SK-N-SH (cell line): ENCODE measurements at regions not wholly inside any gene's neighbourhood (a gene's known extent, or its start where the extent isn't known, plus 50 kb on each side); places are given as distances from the start of the nearest gene placed in this dataset.
A peak's percentile ranks its signal among the peaks of the same experiment; 100 is the strongest.

Source experiments
- CTCF ChIA-PET: fragments of 300-600, 350-600 bp; formaldehyde crosslinking; extraction: SDS; loops from one replicate; lab custom pipeline; 2021; lab: Yijun Ruan, JAX
- POLR2A ChIA-PET: fragments of 350-600 bp; sonication (Branson Sonifier 250); formaldehyde crosslinking; extraction: SDS; loops from one replicate; lab custom pipeline; 2020; ENCODE audit warnings: antibody characterized with exemption, inconsistent platforms; lab: Yijun Ruan, JAX
- DNase-seq: peaks from one replicate; pipeline ENCODE4 v3.0.0; 2012
- H2AFZ ChIP-seq: fragments of 200-600 bp; sonication (generic); 2 replicates; pipeline ENCODE4 v1.8.1; 2016; ENCODE audit warnings: antibody characterized with exemption, mild to moderate bottlenecking, low read depth
- H3F3A ChIP-seq: fragments of 200-600 bp; sonication (generic); replicated peaks from 2 replicates; pipeline ENCODE3; 2016; ENCODE audit warnings: antibody characterized with exemption, mild to moderate bottlenecking; ENCODE audit not compliant: insufficient read depth
- H3K27ac ChIP-seq, 2 experiments: fragments of 200-500 bp in 1 of 2; fragments of 200-600 bp in 1 of 2; sonication (Bioruptor generic) in 1 of 2; sonication (generic), shearing (Covaris generic) in 1 of 2; 2 replicates each; pipeline versions ENCODE4 v1.5.1 to v1.6.1; 2014 to 2016; ENCODE audit warnings: low read depth in 2 of 2, inconsistent platforms in 1 of 2, low read length in 1 of 2, mild to moderate bottlenecking in 1 of 2, mixed read lengths in 1 of 2
- H3K27me3 ChIP-seq: fragments of 200-600 bp; sonication (generic), shearing (Covaris generic); 2 replicates; pipeline ENCODE4 v1.6.1; 2016; ENCODE audit warnings: mixed run types; ENCODE audit not compliant: insufficient read depth
- H3K36me3 ChIP-seq, 2 experiments: fragments of 200-500 bp in 1 of 2; fragments of 200-600 bp in 1 of 2; sonication (Bioruptor generic) in 1 of 2; sonication (generic) in 1 of 2; replicated peaks in 1 of 2; 2 replicates each; pipeline versions ENCODE3 to v1.5.1; 2014 to 2016; ENCODE audit warnings: low read length in 1 of 2, mild to moderate bottlenecking in 1 of 2; ENCODE audit not compliant: insufficient read depth in 2 of 2, control insufficient read depth in 1 of 2
- H3K4me1 ChIP-seq, 2 experiments: fragments of 200-500 bp in 1 of 2; fragments of 200-600 bp in 1 of 2; sonication (Bioruptor generic) in 1 of 2; sonication (generic), shearing (Covaris generic) in 1 of 2; 2 replicates each; pipeline versions ENCODE4 v1.5.1 to v1.6.1; 2014 to 2016; ENCODE audit warnings: low read depth in 1 of 2, low read length in 1 of 2, mixed run types in 1 of 2; ENCODE audit not compliant: insufficient read depth in 2 of 2, control insufficient read depth in 1 of 2
- H3K4me2 ChIP-seq: fragments of 200-600 bp; sonication (generic), shearing (Covaris generic); 2 replicates; pipeline ENCODE4 v1.6.1; 2017; ENCODE audit warnings: mixed run types
- H3K4me3 ChIP-seq, 2 experiments: fragments of 200-500 bp in 1 of 2; fragments of 200-600 bp in 1 of 2; sonication (Bioruptor generic) in 1 of 2; sonication (generic), shearing (Covaris generic) in 1 of 2; 2 replicates each; pipeline versions ENCODE4 v1.5.1 to v1.8.1; 2014 to 2016; ENCODE audit warnings: low read depth in 2 of 2, inconsistent platforms in 1 of 2, low read length in 1 of 2, mild to moderate bottlenecking in 1 of 2, mixed read lengths in 1 of 2, moderate library complexity in 1 of 2
- H3K79me2 ChIP-seq: fragments of 200-600 bp; sonication (generic); 2 replicates; pipeline ENCODE4 v1.8.1; 2017; ENCODE audit warnings: mild to moderate bottlenecking; ENCODE audit not compliant: insufficient read depth
- H3K9ac ChIP-seq: fragments of 200-600 bp; sonication (generic); 2 replicates; pipeline ENCODE4 v1.6.1; 2017; ENCODE audit warnings: mixed run types
- H3K9me2 ChIP-seq: fragments of 200-600 bp; sonication (generic); 2 replicates; pipeline ENCODE4 v1.6.1; 2017; ENCODE audit warnings: mixed run types
- H3K9me3 ChIP-seq: fragments of 200-600 bp; sonication (generic); 2 replicates; pipeline ENCODE4 v1.6.1; 2017; ENCODE audit warnings: mixed run types, mild to moderate bottlenecking, moderate library complexity
- H4K20me1 ChIP-seq: fragments of 200-600 bp; sonication (generic); 2 replicates; pipeline ENCODE4 v1.6.1; 2017; ENCODE audit warnings: mild to moderate bottlenecking, mixed run types; ENCODE audit not compliant: insufficient read depth
- EP300 ChIP-seq, 2 experiments: IDR thresholded peaks; 2 replicates each; pipeline versions ENCODE4 v1.4.0 to v1.6.1; 2012; ENCODE audit warnings: borderline replicate concordance in 1 of 2, low read depth in 1 of 2, low read length in 1 of 2
- EZH2phosphoT487 ChIP-seq: fragments of 200-600 bp; sonication (generic); IDR thresholded peaks from 2 replicates; pipeline ENCODE4 v1.6.1; 2017; ENCODE audit warnings: low read depth, mixed run types, mild to moderate bottlenecking, antibody characterized with exemption, moderate library complexity, borderline replicate concordance
- FOSL2 ChIP-seq: IDR thresholded peaks from 2 replicates; pipeline ENCODE4 v1.4.0; 2012; ENCODE audit warnings: low read depth, mild to moderate bottlenecking, moderate library complexity, borderline replicate concordance
- FOXJ3 ChIP-seq: sonication (generic); formaldehyde crosslinking; IDR thresholded peaks from 2 replicates; pipeline ENCODE4 v1.5.1; 2020; ENCODE audit warnings: mild to moderate bottlenecking, missing genetic modification reagents
- FOXM1 ChIP-seq: IDR thresholded peaks from 2 replicates; pipeline ENCODE4 v1.4.0; 2012; ENCODE audit warnings: low read depth, mild to moderate bottlenecking
- GATA2 ChIP-seq: sonication (generic); formaldehyde crosslinking; IDR thresholded peaks from 2 replicates; pipeline ENCODE4 v1.5.0; 2020; ENCODE audit warnings: mild to moderate bottlenecking, missing genetic modification reagents
- JUND ChIP-seq: IDR thresholded peaks from 2 replicates; pipeline ENCODE4 v1.4.0; 2012
- MEF2A ChIP-seq: IDR thresholded peaks from 2 replicates; pipeline ENCODE4 v1.4.0; 2012; ENCODE audit warnings: low read depth, borderline replicate concordance
- MXI1 ChIP-seq: IDR thresholded peaks from 2 replicates; pipeline ENCODE4 v1.6.1; 2012; ENCODE audit warnings: mild to moderate bottlenecking, low read depth, low read length, improper control_type of control experiment
- NFIC ChIP-seq: IDR thresholded peaks from 2 replicates; pipeline ENCODE4 v1.4.0; 2012; ENCODE audit warnings: borderline replicate concordance
- NRF1 ChIP-seq: IDR thresholded peaks from 2 replicates; pipeline ENCODE4 v1.6.1; 2012; ENCODE audit warnings: low read depth, mild to moderate bottlenecking, low read length
- POLR2AphosphoS5 ChIP-seq: IDR thresholded peaks from 2 replicates; pipeline ENCODE4 v1.6.1; 2012; ENCODE audit warnings: low read depth, low read length
- RAD21 ChIP-seq: IDR thresholded peaks from 2 replicates; pipeline ENCODE4 v1.6.1; 2012; ENCODE audit warnings: mild to moderate bottlenecking, low read length
- RXRA ChIP-seq: IDR thresholded peaks from 2 replicates; pipeline ENCODE4 v1.4.0; 2012; ENCODE audit warnings: low read depth, mild to moderate bottlenecking, borderline replicate concordance
- YY1 ChIP-seq: IDR thresholded peaks from 2 replicates; pipeline ENCODE4 v1.4.0; 2012; ENCODE audit warnings: low read depth, mild to moderate bottlenecking
- WGBS: methylation state at CpG from one replicate; pipeline ENCODE4 v1.1.6; 2017; ENCODE audit warnings: low lambda C conversion rate; 5-methylcytosine and 5-hydroxymethylcytosine counted together
- TF ChIP-seq, protein P1 (sequence below): fragments of 150-350 bp; IDR thresholded peaks from 2 replicates; pipeline ENCODE4 v1.6.1; 2017; ENCODE audit warnings: antibody characterized with exemption, low read length, low read depth, borderline replicate concordance
- TF ChIP-seq, protein P2 (sequence below): IDR thresholded peaks from 2 replicates; pipeline ENCODE4 v1.4.0; 2012; ENCODE audit warnings: low read depth
- TF ChIP-seq, protein P3 (sequence below): IDR thresholded peaks from 2 replicates; pipeline ENCODE4 v1.4.0; 2012; ENCODE audit warnings: low read depth, borderline replicate concordance
- TF ChIP-seq, protein P4 (sequence below): IDR thresholded peaks from 2 replicates; pipeline ENCODE4; 2012
- TF ChIP-seq, protein P5 (sequence below): IDR thresholded peaks from 2 replicates; pipeline ENCODE4 v1.4.0; 2012; ENCODE audit warnings: low read depth, borderline replicate concordance
- TF ChIP-seq, protein P6 (sequence below): fragments of 150-350 bp; IDR thresholded peaks from 2 replicates; pipeline ENCODE4 v1.6.1; 2016; ENCODE audit warnings: mild to moderate bottlenecking, low read depth, low read length

DNA sequence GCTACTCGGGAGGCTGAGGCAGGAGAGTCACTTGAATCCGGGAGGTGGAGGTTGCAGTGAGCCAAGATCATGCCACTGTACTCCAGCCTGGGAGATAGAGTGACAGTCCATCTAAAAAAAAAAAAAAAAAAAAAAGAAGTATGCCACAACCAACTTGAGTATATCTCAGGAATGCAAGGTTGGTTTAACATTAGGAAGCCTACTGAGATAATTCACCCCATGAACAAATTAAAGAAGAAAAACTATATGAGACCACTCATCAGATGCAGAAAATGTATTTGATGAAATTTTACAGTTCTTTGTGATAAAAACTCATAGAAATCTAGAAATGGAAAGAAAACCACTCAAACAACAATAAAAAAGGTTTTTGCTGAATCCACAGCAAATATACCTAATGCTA, 373.8 kb downstream of the LMO4 start:
- H3K4me2 ChIP-seq = no peak overlapping the region
- CTCF ChIA-PET = no interaction called here
- no peak for TF ChIP-seq NRF1
- no peak for TF ChIP-seq FOSL2
- no peak for TF ChIP-seq JUND
- TF ChIP-seq, protein P1, sequence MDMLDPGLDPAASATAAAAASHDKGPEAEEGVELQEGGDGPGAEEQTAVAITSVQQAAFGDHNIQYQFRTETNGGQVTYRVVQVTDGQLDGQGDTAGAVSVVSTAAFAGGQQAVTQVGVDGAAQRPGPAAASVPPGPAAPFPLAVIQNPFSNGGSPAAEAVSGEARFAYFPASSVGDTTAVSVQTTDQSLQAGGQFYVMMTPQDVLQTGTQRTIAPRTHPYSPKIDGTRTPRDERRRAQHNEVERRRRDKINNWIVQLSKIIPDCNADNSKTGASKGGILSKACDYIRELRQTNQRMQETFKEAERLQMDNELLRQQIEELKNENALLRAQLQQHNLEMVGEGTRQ = no peak
- TF ChIP-seq EP300 (IDR thresholded peaks at IDR 0.05; ENCODE audit: borderline replicate concordance in 1 of 2, low read depth in 1 of 2, low read length in 1 of 2) = no peak
- TF ChIP-seq MXI1 = no peak
- no peak for TF ChIP-seq POLR2AphosphoS5
- TF ChIP-seq FOXM1 = no peak
- TF ChIP-seq, protein P2, sequence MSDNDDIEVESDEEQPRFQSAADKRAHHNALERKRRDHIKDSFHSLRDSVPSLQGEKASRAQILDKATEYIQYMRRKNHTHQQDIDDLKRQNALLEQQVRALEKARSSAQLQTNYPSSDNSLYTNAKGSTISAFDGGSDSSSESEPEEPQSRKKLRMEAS = no peak
- no peak for TF ChIP-seq RAD21
- no peaks in the 10 kb centered on the region for H4K20me1 ChIP-seq
- no peak overlapping the region for H3K27ac ChIP-seq
- 54% methylated on average over 2 of the region's 2 CpGs for WGBS
- peaks cover 0 to 7% of the 10 kb centered on the region in 2 experiments for H3K36me3 ChIP-seq
- H3K9me3 ChIP-seq = peaks cover 14% of the 10 kb centered on the region; the same call in 1 of the 2 replicates
- no peaks in the 10 kb centered on the region for H3K79me2 ChIP-seq
- H3K4me1 ChIP-seq = peaks cover 0 to 4% of the 10 kb centered on the region in 2 experiments; a peak in 1 of 4 replicates
- peaks cover 32% of the 10 kb centered on the region for H3F3A ChIP-seq
- H3K9ac ChIP-seq = no peak overlapping the region
- no peak overlapping the region for H3K4me3 ChIP-seq
- POLR2A ChIA-PET = no interaction called here
- H3K9me2 ChIP-seq = no peaks in the 10 kb centered on the region
- no peak for DNase-seq
- H2AFZ ChIP-seq = no peak overlapping the region
- H3K27me3 ChIP-seq = no peaks in the 10 kb centered on the region

DNA sequence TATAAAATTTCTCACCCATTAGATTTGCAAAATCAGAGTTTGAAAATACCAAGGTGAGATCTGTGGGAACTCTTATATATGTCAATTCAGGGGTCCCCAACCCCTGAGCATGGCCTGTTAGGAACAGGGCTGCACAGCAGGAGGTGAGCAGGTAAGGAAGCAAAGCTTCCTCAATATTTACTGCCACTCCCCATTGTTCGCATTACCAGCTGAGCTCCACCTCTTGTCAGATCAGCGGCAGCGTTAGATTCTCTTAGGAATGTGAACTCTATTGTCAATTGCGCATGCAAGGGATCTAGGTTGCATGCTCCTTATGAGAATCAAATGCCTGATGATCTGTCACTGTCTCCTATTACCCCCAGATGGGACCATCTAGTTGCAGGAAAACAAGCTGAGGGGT, 376.6 kb downstream of the LMO4 start:
- Histone ChIP-seq H3K4me2 (no peak overlapping the region), H3K4me3 (no peak overlapping the region), H2AFZ (no peak overlapping the region), H3K4me1 (peaks cover 0 to 5% of the 10 kb centered on the region in 2 experiments; a peak in 1 of 4 replicates), H3K9me3 (peaks cover 10% of the 10 kb centered on the region; the same call in 1 of the 2 replicates), H3F3A (peaks cover 39% of the 10 kb centered on the region), H4K20me1 (no peaks in the 10 kb centered on the region), H3K79me2 (no peaks in the 10 kb centered on the region), H3K36me3 (peaks cover 0 to 7% of the 10 kb centered on the region in 2 experiments), H3K9me2 (no peaks in the 10 kb centered on the region), H3K27ac (peak overlapping the region in 1 of 2 experiments; percentile 74; a peak in 3 of 4 replicates), H3K27me3 (no peaks in the 10 kb centered on the region), H3K9ac (no peak overlapping the region)
- POLR2A ChIA-PET = no interaction called here
- no peak for DNase-seq
- 92% methylated on average over 4 of the region's 4 CpGs for WGBS
- CTCF ChIA-PET = no interaction called here
- TF ChIP-seq GATA2 (CRISPR knock-in tag) (no peak), EZH2phosphoT487 (no peak), MXI1 (no peak), MEF2A (no peak), YY1 (no peak), FOXJ3 (CRISPR knock-in tag) (no peak), NFIC (no peak), RXRA (no peak)
- TF ChIP-seq, protein P1 = no peak
- TF ChIP-seq, protein P2 = no peak
- TF ChIP-seq, protein P3, sequence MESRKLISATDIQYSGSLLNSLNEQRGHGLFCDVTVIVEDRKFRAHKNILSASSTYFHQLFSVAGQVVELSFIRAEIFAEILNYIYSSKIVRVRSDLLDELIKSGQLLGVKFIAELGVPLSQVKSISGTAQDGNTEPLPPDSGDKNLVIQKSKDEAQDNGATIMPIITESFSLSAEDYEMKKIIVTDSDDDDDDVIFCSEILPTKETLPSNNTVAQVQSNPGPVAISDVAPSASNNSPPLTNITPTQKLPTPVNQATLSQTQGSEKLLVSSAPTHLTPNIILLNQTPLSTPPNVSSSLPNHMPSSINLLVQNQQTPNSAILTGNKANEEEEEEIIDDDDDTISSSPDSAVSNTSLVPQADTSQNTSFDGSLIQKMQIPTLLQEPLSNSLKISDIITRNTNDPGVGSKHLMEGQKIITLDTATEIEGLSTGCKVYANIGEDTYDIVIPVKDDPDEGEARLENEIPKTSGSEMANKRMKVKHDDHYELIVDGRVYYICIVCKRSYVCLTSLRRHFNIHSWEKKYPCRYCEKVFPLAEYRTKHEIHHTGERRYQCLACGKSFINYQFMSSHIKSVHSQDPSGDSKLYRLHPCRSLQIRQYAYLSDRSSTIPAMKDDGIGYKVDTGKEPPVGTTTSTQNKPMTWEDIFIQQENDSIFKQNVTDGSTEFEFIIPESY = no peak
- TF ChIP-seq, protein P4, sequence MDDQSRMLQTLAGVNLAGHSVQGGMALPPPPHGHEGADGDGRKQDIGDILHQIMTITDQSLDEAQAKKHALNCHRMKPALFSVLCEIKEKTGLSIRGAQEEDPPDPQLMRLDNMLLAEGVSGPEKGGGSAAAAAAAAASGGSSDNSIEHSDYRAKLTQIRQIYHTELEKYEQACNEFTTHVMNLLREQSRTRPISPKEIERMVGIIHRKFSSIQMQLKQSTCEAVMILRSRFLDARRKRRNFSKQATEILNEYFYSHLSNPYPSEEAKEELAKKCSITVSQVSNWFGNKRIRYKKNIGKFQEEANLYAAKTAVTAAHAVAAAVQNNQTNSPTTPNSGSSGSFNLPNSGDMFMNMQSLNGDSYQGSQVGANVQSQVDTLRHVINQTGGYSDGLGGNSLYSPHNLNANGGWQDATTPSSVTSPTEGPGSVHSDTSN = no peak
- TF ChIP-seq, protein P5, sequence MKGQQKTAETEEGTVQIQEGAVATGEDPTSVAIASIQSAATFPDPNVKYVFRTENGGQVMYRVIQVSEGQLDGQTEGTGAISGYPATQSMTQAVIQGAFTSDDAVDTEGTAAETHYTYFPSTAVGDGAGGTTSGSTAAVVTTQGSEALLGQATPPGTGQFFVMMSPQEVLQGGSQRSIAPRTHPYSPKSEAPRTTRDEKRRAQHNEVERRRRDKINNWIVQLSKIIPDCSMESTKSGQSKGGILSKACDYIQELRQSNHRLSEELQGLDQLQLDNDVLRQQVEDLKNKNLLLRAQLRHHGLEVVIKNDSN = no peak
- TF ChIP-seq, protein P6, sequence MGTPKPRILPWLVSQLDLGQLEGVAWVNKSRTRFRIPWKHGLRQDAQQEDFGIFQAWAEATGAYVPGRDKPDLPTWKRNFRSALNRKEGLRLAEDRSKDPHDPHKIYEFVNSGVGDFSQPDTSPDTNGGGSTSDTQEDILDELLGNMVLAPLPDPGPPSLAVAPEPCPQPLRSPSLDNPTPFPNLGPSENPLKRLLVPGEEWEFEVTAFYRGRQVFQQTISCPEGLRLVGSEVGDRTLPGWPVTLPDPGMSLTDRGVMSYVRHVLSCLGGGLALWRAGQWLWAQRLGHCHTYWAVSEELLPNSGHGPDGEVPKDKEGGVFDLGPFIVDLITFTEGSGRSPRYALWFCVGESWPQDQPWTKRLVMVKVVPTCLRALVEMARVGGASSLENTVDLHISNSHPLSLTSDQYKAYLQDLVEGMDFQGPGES = no peak
